NT2/D1 (cell line): ENCODE measurements at regions not wholly inside any gene's neighbourhood (a gene's known extent, or its start where the extent isn't known, plus 50 kb on each side); places are given as distances from the start of the nearest gene placed in this dataset.

Source experiments
- DNase-seq: peaks from one replicate; pipeline ENCODE4 v3.0.0-alpha.2; 2011; ENCODE audit warnings: low read depth, low spot score
- H3K27me3 ChIP-seq: 2 replicates; pipeline ENCODE4 v1.6.0; 2011; ENCODE audit warnings: mild to moderate bottlenecking; ENCODE audit not compliant: insufficient read length, insufficient read depth
- H3K36me3 ChIP-seq: 2 replicates; pipeline ENCODE4 v1.6.1; 2011; ENCODE audit warnings: mild to moderate bottlenecking, low read length, mixed read lengths; ENCODE audit not compliant: insufficient read depth, insufficient read length
- H3K4me1 ChIP-seq: 2 replicates; pipeline ENCODE4 v1.5.1; 2011; ENCODE audit not compliant: insufficient read depth, insufficient read length
- H3K4me3 ChIP-seq: 2 replicates; pipeline ENCODE4 v1.5.1; 2011; ENCODE audit warnings: low read depth; ENCODE audit not compliant: insufficient read length
- H3K9ac ChIP-seq: 2 replicates; pipeline ENCODE4 v1.6.0; 2011; ENCODE audit warnings: low read depth; ENCODE audit not compliant: insufficient read length
- H3K9me3 ChIP-seq: 2 replicates; pipeline ENCODE4 v1.5.1; 2011; ENCODE audit warnings: mild to moderate bottlenecking, low read length; ENCODE audit not compliant: insufficient read depth
- SUZ12 ChIP-seq: IDR thresholded peaks from 2 replicates; pipeline ENCODE4 v1.6.1; 2011; ENCODE audit not compliant: insufficient read length, insufficient read depth; ENCODE audit errors: extremely low read depth
- YY1 ChIP-seq: IDR thresholded peaks from 2 replicates; pipeline ENCODE4 v1.6.1; 2011; ENCODE audit not compliant: insufficient read length, insufficient read depth
- ZNF274 ChIP-seq: IDR thresholded peaks from 2 replicates; pipeline ENCODE4 v1.6.1; 2011; ENCODE audit warnings: mild to moderate bottlenecking, low read depth, low read length

GRCh38 chr4:23320931-23321587, 568.8 kb downstream of the PPARGC1A start:
- no peak overlapping the region for H3K9ac ChIP-seq
- no peaks in the 10 kb centered on the region for H3K9me3 ChIP-seq
- TF ChIP-seq ZNF274: no peak
- TF ChIP-seq SUZ12: no peak
- no peak for TF ChIP-seq YY1
- H3K36me3 ChIP-seq: no peaks in the 10 kb centered on the region
- H3K27me3 ChIP-seq: no peaks in the 10 kb centered on the region
- DNase-seq: no peak
- H3K4me3 ChIP-seq: no peak overlapping the region
- H3K4me1 ChIP-seq: no peaks in the 10 kb centered on the region

GRCh38 chr4:23312686-23313085, 577.2 kb downstream of the PPARGC1A start:
- H3K4me3 ChIP-seq: no peak overlapping the region

GRCh38 chr4:23311983-23312382, 577.9 kb downstream of the PPARGC1A start:
- Histone ChIP-seq H3K4me3 (no peak overlapping the region), H3K9ac (no peak overlapping the region), H3K27me3 (no peaks in the 10 kb centered on the region), H3K4me1 (no peaks in the 10 kb centered on the region), H3K9me3 (no peaks in the 10 kb centered on the region), H3K36me3 (no peaks in the 10 kb centered on the region)
- TF ChIP-seq YY1 (no peak), ZNF274 (no peak), SUZ12 (no peak)
- no peak for DNase-seq

More at GRCh38 chr4:23312686-23313085, 577.2 kb downstream of the PPARGC1A start:
- no peaks in the 10 kb centered on the region for H3K4me1 ChIP-seq
- no peaks in the 10 kb centered on the region for H3K36me3 ChIP-seq
- no peaks in the 10 kb centered on the region for H3K27me3 ChIP-seq
- no peak overlapping the region for H3K9ac ChIP-seq
- no peak for TF ChIP-seq SUZ12
- TF ChIP-seq ZNF274: no peak
- no peak for TF ChIP-seq YY1
- DNase-seq: no peak
- H3K9me3 ChIP-seq: no peaks in the 10 kb centered on the region

- no peak for DNase-seq
- Histone ChIP-seq H3K4me3 (no peak overlapping the region), H3K36me3 (no peaks in the 10 kb centered on the region), H3K9me3 (no peaks in the 10 kb centered on the region), H3K9ac (no peak overlapping the region), H3K27me3 (no peaks in the 10 kb centered on the region), H3K4me1 (no peaks in the 10 kb centered on the region)
- TF ChIP-seq YY1 (no peak), SUZ12 (no peak), ZNF274 (no peak)
These were observed 584.8 kb downstream of the PPARGC1A start for GRCh38 chr4:23305026-23305425.

GRCh38 chr4:23298371-23298770, 591.5 kb downstream of the PPARGC1A start:
- no peak overlapping the region for H3K9ac ChIP-seq
- H3K27me3 ChIP-seq: no peaks in the 10 kb centered on the region
- no peaks in the 10 kb centered on the region for H3K36me3 ChIP-seq
- DNase-seq: no peak
- no peaks in the 10 kb centered on the region for H3K4me1 ChIP-seq
- no peak overlapping the region for H3K4me3 ChIP-seq
- TF ChIP-seq SUZ12 (no peak), YY1 (no peak), ZNF274 (no peak)
- H3K9me3 ChIP-seq: no peaks in the 10 kb centered on the region

- DNase-seq: no peak
- TF ChIP-seq ZNF274 (no peak), SUZ12 (no peak)
These were observed 592.5 kb downstream of the PPARGC1A start for GRCh38 chr4:23297327-23297726.

GRCh38 chr4:23291139-23291538, 598.4 kb downstream of the GBA3 start:
- no peaks in the 10 kb centered on the region for H3K36me3 ChIP-seq
- no peaks in the 10 kb centered on the region for H3K9me3 ChIP-seq
- DNase-seq: no peak
- no peaks in the 10 kb centered on the region for H3K27me3 ChIP-seq
- no peak overlapping the region for H3K9ac ChIP-seq
- no peak overlapping the region for H3K4me3 ChIP-seq
- H3K4me1 ChIP-seq: no peaks in the 10 kb centered on the region
- no peak for TF ChIP-seq YY1
- TF ChIP-seq ZNF274: no peak
- TF ChIP-seq SUZ12: no peak

More at GRCh38 chr4:23297327-23297726, 592.5 kb downstream of the PPARGC1A start:
- no peak overlapping the region for H3K4me3 ChIP-seq
- no peak overlapping the region for H3K9ac ChIP-seq
- no peaks in the 10 kb centered on the region for H3K4me1 ChIP-seq
- H3K27me3 ChIP-seq: no peaks in the 10 kb centered on the region
- no peaks in the 10 kb centered on the region for H3K9me3 ChIP-seq
- H3K36me3 ChIP-seq: no peaks in the 10 kb centered on the region
